IMR-90 (cell line): ENCODE measurements at regions not wholly inside any gene's neighbourhood (a gene's known extent, or its start where the extent isn't known, plus 50 kb on each side); places are given as distances from the start of the nearest gene placed in this dataset.

Experiments used
- ATAC-seq: fragments of 200-7000 bp; cut with Tn5 transposase; 2 replicates; pipeline ENCODE4 v1.9.1; 2020; ENCODE audit warnings: low read depth, mild to moderate bottlenecking, moderate library complexity
- BruUV-seq: library from RNA; stranded (reverse); fragments of 400-500 nt; replicated peaks from 2 replicates; lab custom pipeline; 2021; lab: Mats Ljungman, UMichigan
- CTCF ChIA-PET: fragments of 300-600 bp; formaldehyde crosslinking; extraction: SDS; loops from one replicate; lab custom pipeline; 2021; ENCODE audit warnings: antibody characterized with exemption; lab: Yijun Ruan, JAX
- POLR2A ChIA-PET: fragments of 300-600 bp; sonication (Branson Sonifier 250); formaldehyde crosslinking; loops from one replicate; lab custom pipeline; 2022; ENCODE audit warnings: antibody characterized with exemption; ENCODE audit not compliant: unreplicated experiment; lab: Charles Lee
- DNase-seq: peaks from one replicate; pipeline ENCODE4 v3.0.0; 2013
- H2AFZ ChIP-seq: replicated peaks from 2 replicates; pipeline ENCODE3; 2013; ENCODE audit warnings: low read length, mild to moderate bottlenecking; ENCODE audit not compliant: poor library complexity
- H2AK5ac ChIP-seq: 2 replicates; pipeline ENCODE4 v1.6.1; 2013; ENCODE audit warnings: low read depth, low read length, inconsistent platforms
- H2AK9ac ChIP-seq: replicated peaks from 2 replicates; pipeline ENCODE3; 2013; ENCODE audit warnings: mild to moderate bottlenecking, low read depth, low read length, moderate library complexity; ENCODE audit not compliant: poor library complexity
- H2BK120ac ChIP-seq: 2 replicates; pipeline ENCODE4 v1.6.1; 2013; ENCODE audit warnings: low read depth, low read length, inconsistent platforms
- H2BK15ac ChIP-seq: 3 replicates; pipeline ENCODE4 v1.6.1; 2013; ENCODE audit warnings: low read depth, low read length, inconsistent platforms
- H2BK20ac ChIP-seq: 2 replicates; pipeline ENCODE4 v1.6.1; 2013; ENCODE audit warnings: low read depth, mild to moderate bottlenecking, inconsistent platforms, low read length, moderate library complexity
- H2BK5ac ChIP-seq: 2 replicates; pipeline ENCODE4 v1.6.1; 2013; ENCODE audit warnings: mild to moderate bottlenecking, low read depth, low read length, inconsistent platforms; ENCODE audit not compliant: poor library complexity, severe bottlenecking
- H3K14ac ChIP-seq: replicated peaks from 2 replicates; pipeline ENCODE4 v1.6.1; 2013; ENCODE audit warnings: low read depth, low read length, inconsistent platforms
- H3K18ac ChIP-seq: 2 replicates; pipeline ENCODE4 v1.6.1; 2013; ENCODE audit warnings: low read depth, low read length, control low read depth
- H3K23ac ChIP-seq: 2 replicates; pipeline ENCODE4 v1.6.1; 2013; ENCODE audit warnings: low read depth, low read length, inconsistent platforms
- H3K27ac ChIP-seq: 2 replicates; pipeline ENCODE4 v1.5.1; 2013; ENCODE audit warnings: mild to moderate bottlenecking, control low read depth, low read length; ENCODE audit not compliant: insufficient read depth
- H3K27me3 ChIP-seq: 2 replicates; pipeline ENCODE4 v1.6.1; 2013; ENCODE audit warnings: low read length; ENCODE audit not compliant: control insufficient read depth, insufficient read depth
- H3K36me3 ChIP-seq: 2 replicates; pipeline ENCODE4 v1.6.1; 2013; ENCODE audit warnings: low read length, mixed read lengths; ENCODE audit not compliant: control insufficient read depth, insufficient read depth
- H3K4ac ChIP-seq: 2 replicates; pipeline ENCODE4 v1.6.1; 2013; ENCODE audit warnings: low read depth, low read length, inconsistent platforms
- H3K4me1 ChIP-seq: 2 replicates; pipeline ENCODE4 v1.6.1; 2013; ENCODE audit warnings: low read length, mixed read lengths; ENCODE audit not compliant: control insufficient read depth, insufficient read depth
- H3K4me2 ChIP-seq: 2 replicates; pipeline ENCODE4 v1.6.1; 2013; ENCODE audit warnings: low read depth, mild to moderate bottlenecking, control low read depth, low read length, moderate library complexity
- H3K4me3 ChIP-seq: 2 replicates; pipeline ENCODE4 v1.5.1; 2013; ENCODE audit warnings: low read depth, mild to moderate bottlenecking, control low read depth, low read length, moderate library complexity; ENCODE audit not compliant: insufficient read depth
- H3K56ac ChIP-seq: 2 replicates; pipeline ENCODE4 v1.6.1; 2013; ENCODE audit warnings: low read length, inconsistent platforms; ENCODE audit not compliant: insufficient read depth; ENCODE audit errors: extremely low read depth
- H3K79me1 ChIP-seq, 2 experiments: 2 replicates each; pipeline ENCODE4 v1.6.1; 2013; ENCODE audit warnings: low read length in 2 of 2, inconsistent platforms in 1 of 2, low read depth in 1 of 2
- H3K9ac ChIP-seq: 2 replicates; pipeline ENCODE4 v1.6.1; 2013; ENCODE audit warnings: low read depth, low read length, control low read depth
- H3K9me1 ChIP-seq: 2 replicates; pipeline ENCODE4 v1.6.1; 2013; ENCODE audit warnings: low read length, inconsistent platforms; ENCODE audit not compliant: insufficient read depth
- H3K9me3 ChIP-seq: 2 replicates; pipeline ENCODE4 v1.6.1; 2013; ENCODE audit warnings: low read length; ENCODE audit not compliant: control insufficient read depth, insufficient read depth
- H4K20me1 ChIP-seq: 2 replicates; pipeline ENCODE4 v1.6.1; 2013; ENCODE audit warnings: low read length, inconsistent platforms; ENCODE audit not compliant: insufficient read depth
- H4K5ac ChIP-seq: 2 replicates; pipeline ENCODE4 v1.6.1; 2013; ENCODE audit warnings: mild to moderate bottlenecking, low read depth, low read length, control low read depth
- H4K8ac ChIP-seq, 2 experiments: 2 replicates each; pipeline ENCODE4 v1.6.1; 2013; ENCODE audit warnings: low read depth in 2 of 2, low read length in 2 of 2, control low read depth in 1 of 2, inconsistent platforms in 1 of 2
- H4K91ac ChIP-seq: 2 replicates; pipeline ENCODE4 v1.6.1; 2013; ENCODE audit warnings: low read depth, low read length, inconsistent platforms; ENCODE audit not compliant: insufficient read depth
- BHLHE40 ChIP-seq: fragments of 150-350 bp; IDR thresholded peaks from 2 replicates; pipeline ENCODE4 v1.6.1; 2016; ENCODE audit warnings: mild to moderate bottlenecking, low read depth, low read length
- CEBPB ChIP-seq: IDR thresholded peaks from 2 replicates; pipeline ENCODE4 v1.6.1; 2012; ENCODE audit warnings: low read depth, low read length, improper control_type of control experiment
- CHD1 ChIP-seq: IDR thresholded peaks from 2 replicates; pipeline ENCODE4 v1.6.1; 2012; ENCODE audit warnings: low read depth, low read length, improper control_type of control experiment
- FOS ChIP-seq: fragments of 150-350 bp; IDR thresholded peaks from 2 replicates; pipeline ENCODE4 v1.6.1; 2016; ENCODE audit warnings: low read depth, low read length
- MAFK ChIP-seq: IDR thresholded peaks from 2 replicates; pipeline ENCODE4 v1.6.1; 2012; ENCODE audit warnings: low read depth, low read length, improper control_type of control experiment
- MAZ ChIP-seq: IDR thresholded peaks from 2 replicates; pipeline ENCODE4 v1.6.1; 2012; ENCODE audit warnings: low read depth, mild to moderate bottlenecking, low read length, improper control_type of control experiment, moderate library complexity, borderline replicate concordance
- MXI1 ChIP-seq: IDR thresholded peaks from 2 replicates; pipeline ENCODE4 v1.6.1; 2012; ENCODE audit warnings: low read depth, mild to moderate bottlenecking, low read length, moderate library complexity, borderline replicate concordance
- NFE2L2 ChIP-seq: fragments of 150-350 bp; IDR thresholded peaks from 2 replicates; pipeline ENCODE4 v1.6.1; 2016; ENCODE audit warnings: low read depth, mild to moderate bottlenecking, low read length
- POLR2A ChIP-seq: IDR thresholded peaks from 2 replicates; pipeline ENCODE4 v1.6.1; 2012; ENCODE audit warnings: mild to moderate bottlenecking, low read depth, low read length
- RAD21 ChIP-seq: IDR thresholded peaks from 2 replicates; pipeline ENCODE4 v1.6.1; 2012; ENCODE audit warnings: low read length, improper control_type of control experiment
- RCOR1 ChIP-seq: IDR thresholded peaks from 2 replicates; pipeline ENCODE4 v1.6.1; 2012; ENCODE audit warnings: mild to moderate bottlenecking, low read length, improper control_type of control experiment; ENCODE audit not compliant: insufficient replicate concordance
- RFX5 ChIP-seq: IDR thresholded peaks from 2 replicates; pipeline ENCODE4 v1.8.0; 2012; ENCODE audit warnings: low read depth, mild to moderate bottlenecking, low read length, moderate library complexity
- SMC3 ChIP-seq: fragments of 150-350 bp; IDR thresholded peaks from 2 replicates; pipeline ENCODE4 v1.6.1; 2016; ENCODE audit warnings: low read depth, mild to moderate bottlenecking, antibody characterized with exemption, low read length, moderate library complexity
- dilution Hi-C: fragments of 300-500 bp; cut with HindIII; formaldehyde crosslinking; loops from one replicate; pipeline ENCODE4 v1.14.3; 2018; ENCODE audit warnings: low sequenced_read_pairs; ENCODE audit not compliant: unreplicated experiment
- in situ Hi-C: fragments of 300-500 bp; cut with MboI; formaldehyde crosslinking; loops from 3 replicates; pipeline ENCODE4 v1.14.3; 2019; ENCODE audit warnings: low sequenced_read_pairs, inconsistent platforms, mixed read lengths
- intact Hi-C: fragments of 100-400 bp; cut with micrococcal nuclease; formaldehyde crosslinking; loops from 2 replicates; pipeline ENCODE4 v1.10.0; 2022
- TF ChIP-seq, protein P1 (sequence below): fragments of 150-350 bp; IDR thresholded peaks from 2 replicates; pipeline ENCODE4 v1.6.1; 2017; ENCODE audit warnings: mild to moderate bottlenecking, antibody characterized with exemption, low read length, low read depth
- TF ChIP-seq, protein P2 (sequence below): conservative IDR thresholded peaks from 2 replicates; pipeline ENCODE4 v1.5.1; 2012; ENCODE audit warnings: mild to moderate bottlenecking, low read depth, low read length, improper control_type of control experiment
- TF ChIP-seq, protein P3 (sequence below): fragments of 150-350 bp; IDR thresholded peaks from 2 replicates; pipeline ENCODE4 v1.6.1; 2016; ENCODE audit warnings: low read depth, mild to moderate bottlenecking, low read length, moderate library complexity, borderline replicate concordance

DNA sequence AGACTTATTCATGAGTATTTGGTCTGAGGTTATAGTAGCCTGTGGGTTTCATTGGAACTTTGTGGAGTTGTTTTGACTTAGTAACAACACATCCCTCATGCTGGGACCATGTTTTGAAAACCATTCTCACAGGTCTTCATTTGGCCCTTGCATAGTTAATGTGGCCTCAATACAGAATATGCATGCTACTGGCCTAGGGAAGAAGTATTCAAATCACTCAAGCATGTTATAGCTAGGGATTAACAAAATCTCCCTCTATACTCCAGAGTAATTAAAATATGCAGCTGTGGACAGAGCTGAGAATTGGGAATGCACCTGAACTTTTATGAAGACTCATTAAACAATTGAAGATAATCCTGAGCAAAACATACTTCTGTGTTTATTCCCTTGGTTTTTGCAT is 325.5 kb upstream of the CHAC2 start:
- Histone ChIP-seq H2BK120ac (no peak overlapping the region), H3K79me1 (no peaks in the 10 kb centered on the region), H3K56ac (no peak overlapping the region), H3K4me3 (no peak overlapping the region), H3K9me3 (no peaks in the 10 kb centered on the region), H3K4me2 (no peak overlapping the region), H3K27ac (no peak overlapping the region), H2BK15ac (no peak overlapping the region), H4K91ac (no peak overlapping the region), H2AFZ (no peak overlapping the region), H2AK5ac (no peak overlapping the region), H3K14ac (no peak overlapping the region), H3K27me3 (no peaks in the 10 kb centered on the region), H2BK5ac (no peak overlapping the region), H3K4ac (no peak overlapping the region), H3K4me1 (peaks cover 3% of the 10 kb centered on the region), H3K36me3 (no peaks in the 10 kb centered on the region), H3K9ac (no peak overlapping the region), H2BK20ac (no peak overlapping the region), H3K23ac (no peak overlapping the region), H4K8ac (no peak overlapping the region), H4K20me1 (no peaks in the 10 kb centered on the region), H3K9me1 (no peaks in the 10 kb centered on the region), H4K5ac (no peak overlapping the region), H2AK9ac (no peak overlapping the region), H3K18ac (no peak overlapping the region)
- CTCF ChIA-PET, result interaction anchor here (1.5 kb wide), 1 partner anchor 12 kb away, joined by 3 read pairs; no protein-coding TSS in a partner anchor
- ATAC-seq (no peak), DNase-seq (no peak)
- dilution Hi-C loops, result no loop called here
- intact Hi-C loops, result no loop called here
- POLR2A ChIA-PET, result no interaction called here
- no TSS peak for BruUV-seq
- TF ChIP-seq, protein P1, sequence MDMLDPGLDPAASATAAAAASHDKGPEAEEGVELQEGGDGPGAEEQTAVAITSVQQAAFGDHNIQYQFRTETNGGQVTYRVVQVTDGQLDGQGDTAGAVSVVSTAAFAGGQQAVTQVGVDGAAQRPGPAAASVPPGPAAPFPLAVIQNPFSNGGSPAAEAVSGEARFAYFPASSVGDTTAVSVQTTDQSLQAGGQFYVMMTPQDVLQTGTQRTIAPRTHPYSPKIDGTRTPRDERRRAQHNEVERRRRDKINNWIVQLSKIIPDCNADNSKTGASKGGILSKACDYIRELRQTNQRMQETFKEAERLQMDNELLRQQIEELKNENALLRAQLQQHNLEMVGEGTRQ, result no peak
- TF ChIP-seq BHLHE40, result no peak
- no peak for TF ChIP-seq SMC3
- TF ChIP-seq MXI1, result no peak
- TF ChIP-seq, protein P2, sequence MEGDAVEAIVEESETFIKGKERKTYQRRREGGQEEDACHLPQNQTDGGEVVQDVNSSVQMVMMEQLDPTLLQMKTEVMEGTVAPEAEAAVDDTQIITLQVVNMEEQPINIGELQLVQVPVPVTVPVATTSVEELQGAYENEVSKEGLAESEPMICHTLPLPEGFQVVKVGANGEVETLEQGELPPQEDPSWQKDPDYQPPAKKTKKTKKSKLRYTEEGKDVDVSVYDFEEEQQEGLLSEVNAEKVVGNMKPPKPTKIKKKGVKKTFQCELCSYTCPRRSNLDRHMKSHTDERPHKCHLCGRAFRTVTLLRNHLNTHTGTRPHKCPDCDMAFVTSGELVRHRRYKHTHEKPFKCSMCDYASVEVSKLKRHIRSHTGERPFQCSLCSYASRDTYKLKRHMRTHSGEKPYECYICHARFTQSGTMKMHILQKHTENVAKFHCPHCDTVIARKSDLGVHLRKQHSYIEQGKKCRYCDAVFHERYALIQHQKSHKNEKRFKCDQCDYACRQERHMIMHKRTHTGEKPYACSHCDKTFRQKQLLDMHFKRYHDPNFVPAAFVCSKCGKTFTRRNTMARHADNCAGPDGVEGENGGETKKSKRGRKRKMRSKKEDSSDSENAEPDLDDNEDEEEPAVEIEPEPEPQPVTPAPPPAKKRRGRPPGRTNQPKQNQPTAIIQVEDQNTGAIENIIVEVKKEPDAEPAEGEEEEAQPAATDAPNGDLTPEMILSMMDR, result no peak
- no peak for TF ChIP-seq RAD21
- TF ChIP-seq NFE2L2, result no peak
- no peak for TF ChIP-seq CHD1
- TF ChIP-seq MAFK, result no peak
- no peak for TF ChIP-seq POLR2A
- no peak for TF ChIP-seq FOS
- no peak for TF ChIP-seq MAZ
- no peak for TF ChIP-seq CEBPB
- no peak for TF ChIP-seq RFX5
- no peak for TF ChIP-seq RCOR1
- TF ChIP-seq, protein P3, sequence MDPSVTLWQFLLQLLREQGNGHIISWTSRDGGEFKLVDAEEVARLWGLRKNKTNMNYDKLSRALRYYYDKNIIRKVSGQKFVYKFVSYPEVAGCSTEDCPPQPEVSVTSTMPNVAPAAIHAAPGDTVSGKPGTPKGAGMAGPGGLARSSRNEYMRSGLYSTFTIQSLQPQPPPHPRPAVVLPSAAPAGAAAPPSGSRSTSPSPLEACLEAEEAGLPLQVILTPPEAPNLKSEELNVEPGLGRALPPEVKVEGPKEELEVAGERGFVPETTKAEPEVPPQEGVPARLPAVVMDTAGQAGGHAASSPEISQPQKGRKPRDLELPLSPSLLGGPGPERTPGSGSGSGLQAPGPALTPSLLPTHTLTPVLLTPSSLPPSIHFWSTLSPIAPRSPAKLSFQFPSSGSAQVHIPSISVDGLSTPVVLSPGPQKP, result no peak
- in situ Hi-C loops, result no loop called here
